WTC11 (cell line): ENCODE measurements at regions not wholly inside any gene's neighbourhood (a gene's known extent, or its start where the extent isn't known, plus 50 kb on each side); places are given as distances from the start of the nearest gene placed in this dataset.

Experiments
- ETV6 ChIP-seq: sonication (generic); formaldehyde crosslinking; IDR thresholded peaks from 2 replicates; pipeline ENCODE4 v1.8.1; 2022; ENCODE audit warnings: mild to moderate bottlenecking, missing genetic modification reagents
- MXD4 ChIP-seq: fragments of 250-450 bp; sonication (Bioruptor Pico); IDR thresholded peaks from 2 replicates; pipeline ENCODE4 v1.8.0; 2021; ENCODE audit warnings: mild to moderate bottlenecking, moderate library complexity, borderline replicate concordance
- NFYB ChIP-seq: sonication (generic); formaldehyde crosslinking; conservative IDR thresholded peaks from 2 replicates; pipeline ENCODE4 v1.8.0; 2022; ENCODE audit warnings: low read depth, missing genetic modification reagents
- ZNF219 ChIP-seq: sonication (generic); formaldehyde crosslinking; IDR thresholded peaks from 2 replicates; pipeline ENCODE4 v1.8.0; 2023; ENCODE audit warnings: missing genetic modification reagents, mild to moderate bottlenecking, borderline replicate concordance
- ZNF416 ChIP-seq: fragments of 250-450 bp; sonication (Bioruptor Pico); IDR thresholded peaks from 2 replicates; pipeline ENCODE4 v1.9.0; 2021; ENCODE audit warnings: mild to moderate bottlenecking, inconsistent platforms
- TF ChIP-seq, protein P1 (sequence below): sonication (generic); formaldehyde crosslinking; conservative IDR thresholded peaks from 2 replicates; pipeline ENCODE4 v1.8.1; 2022; ENCODE audit warnings: mild to moderate bottlenecking, missing genetic modification reagents
- TF ChIP-seq, protein P2 (sequence below): sonication (generic); formaldehyde crosslinking; IDR thresholded peaks from 2 replicates; pipeline ENCODE4 v1.8.0; 2022; ENCODE audit warnings: mild to moderate bottlenecking, missing genetic modification reagents
- TF ChIP-seq, protein P3 (sequence below): fragments of 200-600 bp; IDR thresholded peaks from 2 replicates; pipeline ENCODE4 v1.8.0; 2022; ENCODE audit warnings: antibody characterized with exemption
- TF ChIP-seq, protein P4 (sequence below): sonication (generic); formaldehyde crosslinking; IDR thresholded peaks from 2 replicates; pipeline ENCODE4 v1.8.1; 2023; ENCODE audit warnings: mild to moderate bottlenecking, moderate library complexity, missing genetic modification reagents
- TF ChIP-seq, protein P5 (sequence below): sonication (generic); formaldehyde crosslinking; IDR thresholded peaks from 2 replicates; pipeline ENCODE4 v1.8.1; 2023; ENCODE audit warnings: mild to moderate bottlenecking, missing genetic modification reagents, moderate library complexity
- TF ChIP-seq, protein P6 (sequence below): sonication (generic); formaldehyde crosslinking; IDR thresholded peaks from 2 replicates; pipeline ENCODE4 v1.8.0; 2022; ENCODE audit warnings: mild to moderate bottlenecking, missing genetic modification reagents
- TF ChIP-seq, protein P7 (sequence below): sonication (generic); formaldehyde crosslinking; IDR thresholded peaks from 2 replicates; pipeline ENCODE4 v1.8.0; 2023; ENCODE audit warnings: missing genetic modification reagents, mild to moderate bottlenecking, borderline replicate concordance
- TF ChIP-seq, protein P8 (sequence below): sonication (generic); formaldehyde crosslinking; IDR thresholded peaks from 2 replicates; pipeline ENCODE4 v1.8.1; 2023; ENCODE audit warnings: mild to moderate bottlenecking, missing genetic modification reagents, borderline replicate concordance

DNA sequence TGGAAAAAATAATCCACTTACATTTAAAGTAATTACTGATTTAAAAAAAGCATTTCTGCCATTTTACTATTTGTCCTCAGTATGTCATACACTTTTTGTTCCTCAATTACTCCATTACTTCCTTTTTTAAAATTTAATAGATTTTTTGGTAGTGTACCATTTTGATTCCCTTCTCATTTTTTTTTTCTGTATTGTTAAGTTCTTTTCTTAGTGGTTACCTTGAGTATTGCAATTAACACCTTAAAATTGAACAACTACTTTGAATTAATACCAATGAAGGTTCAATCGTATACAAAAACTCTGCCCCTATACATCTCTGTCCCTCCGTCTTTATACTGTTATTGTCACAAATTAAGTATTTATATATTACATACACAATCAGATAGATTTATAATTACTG is 240.6 kb upstream of the LMCD1 start:
- TF ChIP-seq, protein P1, sequence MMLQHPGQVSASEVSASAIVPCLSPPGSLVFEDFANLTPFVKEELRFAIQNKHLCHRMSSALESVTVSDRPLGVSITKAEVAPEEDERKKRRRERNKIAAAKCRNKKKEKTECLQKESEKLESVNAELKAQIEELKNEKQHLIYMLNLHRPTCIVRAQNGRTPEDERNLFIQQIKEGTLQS: no peak
- TF ChIP-seq, protein P2, sequence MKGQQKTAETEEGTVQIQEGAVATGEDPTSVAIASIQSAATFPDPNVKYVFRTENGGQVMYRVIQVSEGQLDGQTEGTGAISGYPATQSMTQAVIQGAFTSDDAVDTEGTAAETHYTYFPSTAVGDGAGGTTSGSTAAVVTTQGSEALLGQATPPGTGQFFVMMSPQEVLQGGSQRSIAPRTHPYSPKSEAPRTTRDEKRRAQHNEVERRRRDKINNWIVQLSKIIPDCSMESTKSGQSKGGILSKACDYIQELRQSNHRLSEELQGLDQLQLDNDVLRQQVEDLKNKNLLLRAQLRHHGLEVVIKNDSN (CRISPR knock-in tag): no peak
- TF ChIP-seq, protein P3, sequence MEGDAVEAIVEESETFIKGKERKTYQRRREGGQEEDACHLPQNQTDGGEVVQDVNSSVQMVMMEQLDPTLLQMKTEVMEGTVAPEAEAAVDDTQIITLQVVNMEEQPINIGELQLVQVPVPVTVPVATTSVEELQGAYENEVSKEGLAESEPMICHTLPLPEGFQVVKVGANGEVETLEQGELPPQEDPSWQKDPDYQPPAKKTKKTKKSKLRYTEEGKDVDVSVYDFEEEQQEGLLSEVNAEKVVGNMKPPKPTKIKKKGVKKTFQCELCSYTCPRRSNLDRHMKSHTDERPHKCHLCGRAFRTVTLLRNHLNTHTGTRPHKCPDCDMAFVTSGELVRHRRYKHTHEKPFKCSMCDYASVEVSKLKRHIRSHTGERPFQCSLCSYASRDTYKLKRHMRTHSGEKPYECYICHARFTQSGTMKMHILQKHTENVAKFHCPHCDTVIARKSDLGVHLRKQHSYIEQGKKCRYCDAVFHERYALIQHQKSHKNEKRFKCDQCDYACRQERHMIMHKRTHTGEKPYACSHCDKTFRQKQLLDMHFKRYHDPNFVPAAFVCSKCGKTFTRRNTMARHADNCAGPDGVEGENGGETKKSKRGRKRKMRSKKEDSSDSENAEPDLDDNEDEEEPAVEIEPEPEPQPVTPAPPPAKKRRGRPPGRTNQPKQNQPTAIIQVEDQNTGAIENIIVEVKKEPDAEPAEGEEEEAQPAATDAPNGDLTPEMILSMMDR: no peak
- TF ChIP-seq, protein P4, sequence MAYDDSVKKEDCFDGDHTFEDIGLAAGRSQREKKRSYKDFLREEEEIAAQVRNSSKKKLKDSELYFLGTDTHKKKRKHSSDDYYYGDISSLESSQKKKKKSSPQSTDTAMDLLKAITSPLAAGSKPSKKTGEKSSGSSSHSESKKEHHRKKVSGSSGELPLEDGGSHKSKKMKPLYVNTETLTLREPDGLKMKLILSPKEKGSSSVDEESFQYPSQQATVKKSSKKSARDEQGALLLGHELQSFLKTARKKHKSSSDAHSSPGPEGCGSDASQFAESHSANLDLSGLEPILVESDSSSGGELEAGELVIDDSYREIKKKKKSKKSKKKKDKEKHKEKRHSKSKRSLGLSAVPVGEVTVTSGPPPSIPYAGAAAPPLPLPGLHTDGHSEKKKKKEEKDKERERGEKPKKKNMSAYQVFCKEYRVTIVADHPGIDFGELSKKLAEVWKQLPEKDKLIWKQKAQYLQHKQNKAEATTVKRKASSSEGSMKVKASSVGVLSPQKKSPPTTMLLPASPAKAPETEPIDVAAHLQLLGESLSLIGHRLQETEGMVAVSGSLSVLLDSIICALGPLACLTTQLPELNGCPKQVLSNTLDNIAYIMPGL (CRISPR knock-in tag): no peak
- TF ChIP-seq, protein P5, sequence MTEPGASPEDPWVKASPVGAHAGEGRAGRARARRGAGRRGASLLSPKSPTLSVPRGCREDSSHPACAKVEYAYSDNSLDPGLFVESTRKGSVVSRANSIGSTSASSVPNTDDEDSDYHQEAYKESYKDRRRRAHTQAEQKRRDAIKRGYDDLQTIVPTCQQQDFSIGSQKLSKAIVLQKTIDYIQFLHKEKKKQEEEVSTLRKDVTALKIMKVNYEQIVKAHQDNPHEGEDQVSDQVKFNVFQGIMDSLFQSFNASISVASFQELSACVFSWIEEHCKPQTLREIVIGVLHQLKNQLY (CRISPR knock-in tag): no peak
- TF ChIP-seq, protein P6, sequence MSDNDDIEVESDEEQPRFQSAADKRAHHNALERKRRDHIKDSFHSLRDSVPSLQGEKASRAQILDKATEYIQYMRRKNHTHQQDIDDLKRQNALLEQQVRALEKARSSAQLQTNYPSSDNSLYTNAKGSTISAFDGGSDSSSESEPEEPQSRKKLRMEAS (CRISPR knock-in tag): no peak
- TF ChIP-seq, protein P7, sequence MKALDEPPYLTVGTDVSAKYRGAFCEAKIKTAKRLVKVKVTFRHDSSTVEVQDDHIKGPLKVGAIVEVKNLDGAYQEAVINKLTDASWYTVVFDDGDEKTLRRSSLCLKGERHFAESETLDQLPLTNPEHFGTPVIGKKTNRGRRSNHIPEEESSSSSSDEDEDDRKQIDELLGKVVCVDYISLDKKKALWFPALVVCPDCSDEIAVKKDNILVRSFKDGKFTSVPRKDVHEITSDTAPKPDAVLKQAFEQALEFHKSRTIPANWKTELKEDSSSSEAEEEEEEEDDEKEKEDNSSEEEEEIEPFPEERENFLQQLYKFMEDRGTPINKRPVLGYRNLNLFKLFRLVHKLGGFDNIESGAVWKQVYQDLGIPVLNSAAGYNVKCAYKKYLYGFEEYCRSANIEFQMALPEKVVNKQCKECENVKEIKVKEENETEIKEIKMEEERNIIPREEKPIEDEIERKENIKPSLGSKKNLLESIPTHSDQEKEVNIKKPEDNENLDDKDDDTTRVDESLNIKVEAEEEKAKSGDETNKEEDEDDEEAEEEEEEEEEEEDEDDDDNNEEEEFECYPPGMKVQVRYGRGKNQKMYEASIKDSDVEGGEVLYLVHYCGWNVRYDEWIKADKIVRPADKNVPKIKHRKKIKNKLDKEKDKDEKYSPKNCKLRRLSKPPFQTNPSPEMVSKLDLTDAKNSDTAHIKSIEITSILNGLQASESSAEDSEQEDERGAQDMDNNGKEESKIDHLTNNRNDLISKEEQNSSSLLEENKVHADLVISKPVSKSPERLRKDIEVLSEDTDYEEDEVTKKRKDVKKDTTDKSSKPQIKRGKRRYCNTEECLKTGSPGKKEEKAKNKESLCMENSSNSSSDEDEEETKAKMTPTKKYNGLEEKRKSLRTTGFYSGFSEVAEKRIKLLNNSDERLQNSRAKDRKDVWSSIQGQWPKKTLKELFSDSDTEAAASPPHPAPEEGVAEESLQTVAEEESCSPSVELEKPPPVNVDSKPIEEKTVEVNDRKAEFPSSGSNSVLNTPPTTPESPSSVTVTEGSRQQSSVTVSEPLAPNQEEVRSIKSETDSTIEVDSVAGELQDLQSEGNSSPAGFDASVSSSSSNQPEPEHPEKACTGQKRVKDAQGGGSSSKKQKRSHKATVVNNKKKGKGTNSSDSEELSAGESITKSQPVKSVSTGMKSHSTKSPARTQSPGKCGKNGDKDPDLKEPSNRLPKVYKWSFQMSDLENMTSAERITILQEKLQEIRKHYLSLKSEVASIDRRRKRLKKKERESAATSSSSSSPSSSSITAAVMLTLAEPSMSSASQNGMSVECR (CRISPR knock-in tag): no peak
- TF ChIP-seq MXD4 (CRISPR knock-in tag) (no peak), NFYB (CRISPR knock-in tag) (no peak), ETV6 (CRISPR knock-in tag) (no peak), ZNF219 (CRISPR knock-in tag) (no peak), ZNF416 (CRISPR knock-in tag) (no peak)
- TF ChIP-seq, protein P8, sequence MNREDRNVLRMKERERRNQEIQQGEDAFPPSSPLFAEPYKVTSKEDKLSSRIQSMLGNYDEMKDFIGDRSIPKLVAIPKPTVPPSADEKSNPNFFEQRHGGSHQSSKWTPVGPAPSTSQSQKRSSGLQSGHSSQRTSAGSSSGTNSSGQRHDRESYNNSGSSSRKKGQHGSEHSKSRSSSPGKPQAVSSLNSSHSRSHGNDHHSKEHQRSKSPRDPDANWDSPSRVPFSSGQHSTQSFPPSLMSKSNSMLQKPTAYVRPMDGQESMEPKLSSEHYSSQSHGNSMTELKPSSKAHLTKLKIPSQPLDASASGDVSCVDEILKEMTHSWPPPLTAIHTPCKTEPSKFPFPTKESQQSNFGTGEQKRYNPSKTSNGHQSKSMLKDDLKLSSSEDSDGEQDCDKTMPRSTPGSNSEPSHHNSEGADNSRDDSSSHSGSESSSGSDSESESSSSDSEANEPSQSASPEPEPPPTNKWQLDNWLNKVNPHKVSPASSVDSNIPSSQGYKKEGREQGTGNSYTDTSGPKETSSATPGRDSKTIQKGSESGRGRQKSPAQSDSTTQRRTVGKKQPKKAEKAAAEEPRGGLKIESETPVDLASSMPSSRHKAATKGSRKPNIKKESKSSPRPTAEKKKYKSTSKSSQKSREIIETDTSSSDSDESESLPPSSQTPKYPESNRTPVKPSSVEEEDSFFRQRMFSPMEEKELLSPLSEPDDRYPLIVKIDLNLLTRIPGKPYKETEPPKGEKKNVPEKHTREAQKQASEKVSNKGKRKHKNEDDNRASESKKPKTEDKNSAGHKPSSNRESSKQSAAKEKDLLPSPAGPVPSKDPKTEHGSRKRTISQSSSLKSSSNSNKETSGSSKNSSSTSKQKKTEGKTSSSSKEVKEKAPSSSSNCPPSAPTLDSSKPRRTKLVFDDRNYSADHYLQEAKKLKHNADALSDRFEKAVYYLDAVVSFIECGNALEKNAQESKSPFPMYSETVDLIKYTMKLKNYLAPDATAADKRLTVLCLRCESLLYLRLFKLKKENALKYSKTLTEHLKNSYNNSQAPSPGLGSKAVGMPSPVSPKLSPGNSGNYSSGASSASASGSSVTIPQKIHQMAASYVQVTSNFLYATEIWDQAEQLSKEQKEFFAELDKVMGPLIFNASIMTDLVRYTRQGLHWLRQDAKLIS (CRISPR knock-in tag): no peak
